HUES48 (cell line): ENCODE measurements at regions not wholly inside any gene's neighbourhood (a gene's known extent, or its start where the extent isn't known, plus 50 kb on each side); places are given as distances from the start of the nearest gene placed in this dataset.
"Not testable (repeated sequence)": the region's sequence is repeated elsewhere in the genome, so short reads cannot be mapped to it uniquely, and the experiment has no call there.

Experiments used
- H3K27ac ChIP-seq: one replicate; pipeline ENCODE4 v1.7.0; 2013; ENCODE audit warnings: low read depth, low read length, inconsistent platforms
- H3K27me3 ChIP-seq: 2 replicates; pipeline ENCODE4 v1.6.1; 2013; ENCODE audit warnings: mild to moderate bottlenecking, low read length; ENCODE audit not compliant: control insufficient read depth, insufficient read depth
- H3K36me3 ChIP-seq: 2 replicates; pipeline ENCODE4 v1.6.1; 2013; ENCODE audit warnings: low read length; ENCODE audit not compliant: control insufficient read depth, insufficient read depth
- H3K4me1 ChIP-seq: 2 replicates; pipeline ENCODE4 v1.6.1; 2013; ENCODE audit warnings: mild to moderate bottlenecking, low read length; ENCODE audit not compliant: control insufficient read depth, insufficient read depth
- H3K4me3 ChIP-seq: 2 replicates; pipeline ENCODE4 v1.5.1; 2013; ENCODE audit warnings: mild to moderate bottlenecking, low read depth, low read length
- H3K9ac ChIP-seq: 2 replicates; pipeline ENCODE4 v1.6.1; 2013; ENCODE audit warnings: mild to moderate bottlenecking, low read depth, low read length, moderate library complexity
- H3K9me3 ChIP-seq: 2 replicates; pipeline ENCODE4 v1.6.1; 2013; ENCODE audit warnings: low read length; ENCODE audit not compliant: control insufficient read depth, insufficient read depth

DNA sequence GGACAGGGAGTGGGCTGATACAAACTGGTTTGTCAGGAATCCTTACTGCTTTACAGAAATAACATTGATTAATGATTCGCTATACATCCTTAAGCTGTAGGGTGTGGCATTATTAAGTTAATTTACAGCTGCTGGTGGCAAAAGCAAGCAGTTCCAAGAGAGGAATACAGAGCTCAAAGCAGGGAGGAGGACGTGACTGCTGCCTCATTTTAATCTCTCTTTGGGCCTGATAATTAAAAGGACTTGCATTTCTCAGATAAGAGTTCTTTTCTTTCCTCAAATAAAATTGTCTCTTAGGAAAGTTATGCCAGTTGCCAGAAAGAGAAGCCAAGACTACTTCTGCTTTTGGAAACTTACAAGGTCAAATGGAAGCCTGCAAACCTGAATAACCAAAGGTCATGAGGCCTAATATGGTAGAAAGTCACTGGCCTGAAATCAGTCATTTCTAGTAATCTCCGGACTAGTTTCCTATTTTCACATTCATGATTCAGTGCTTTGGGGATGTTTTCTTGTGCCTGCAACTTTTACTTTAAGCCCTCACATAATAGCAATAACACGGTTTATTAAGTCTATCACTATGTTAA lies 426.2 kb upstream of the SPATA31A3 start:
- H3K4me1 ChIP-seq, H3K9me3 ChIP-seq, H3K36me3 ChIP-seq, H3K4me3 ChIP-seq, H3K27ac ChIP-seq, H3K9ac ChIP-seq, H3K27me3 ChIP-seq: not testable (repeated sequence)

DNA sequence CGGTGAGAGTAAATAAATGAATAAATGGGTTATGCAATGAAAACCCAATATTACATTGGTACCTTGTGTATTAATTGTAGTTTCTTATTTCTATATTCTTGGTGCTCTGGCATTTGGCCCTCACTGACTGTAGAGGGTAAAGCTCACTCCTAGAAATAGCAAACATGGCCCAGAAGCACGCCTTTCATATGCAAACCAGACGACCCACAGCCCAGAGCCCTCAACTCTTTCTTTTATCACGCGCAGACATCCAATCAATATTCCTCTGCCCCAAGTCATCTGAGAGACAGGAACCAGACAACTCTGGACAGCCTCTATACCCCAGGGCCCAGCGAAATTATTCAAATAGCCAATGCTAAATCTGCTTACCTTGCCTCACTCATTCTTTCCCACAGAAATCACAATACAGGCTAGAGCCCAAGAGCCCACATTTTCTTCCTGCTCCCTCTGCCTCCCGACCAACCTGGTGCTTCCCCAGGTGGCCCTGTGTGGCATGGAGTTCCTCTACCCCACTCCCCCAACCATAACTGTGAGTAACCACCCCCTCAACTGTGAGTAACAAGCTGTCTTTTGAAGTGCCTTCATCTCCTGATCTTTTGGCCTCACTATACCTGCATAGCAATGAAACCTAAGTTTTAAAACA lies 425.1 kb upstream of the SPATA31A3 start:
- H3K4me3 ChIP-seq, H3K36me3 ChIP-seq, H3K27ac ChIP-seq, H3K9me3 ChIP-seq, H3K9ac ChIP-seq, H3K4me1 ChIP-seq, H3K27me3 ChIP-seq: not testable (repeated sequence)

DNA sequence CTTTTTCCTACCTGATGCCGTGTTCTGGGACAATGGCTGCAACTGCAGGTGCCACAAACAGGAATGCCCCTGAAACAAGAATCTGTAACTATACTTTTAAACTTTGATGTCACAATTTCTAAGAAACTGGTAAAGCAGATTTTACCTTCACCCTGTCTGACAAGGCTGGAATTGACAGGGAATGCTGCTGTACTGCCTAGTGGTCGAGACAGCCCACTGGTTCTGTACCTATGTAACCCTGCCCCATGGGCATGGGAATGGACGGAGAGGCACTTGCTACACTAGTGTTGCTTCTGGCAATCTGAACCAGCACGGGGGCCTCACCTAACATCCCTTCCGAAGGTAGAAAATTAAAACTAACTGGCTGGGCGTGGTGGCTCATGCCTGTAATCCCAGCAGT lies 424.3 kb upstream of the SPATA31A3 start:
- not testable (repeated sequence) for H3K9me3 ChIP-seq, H3K27me3 ChIP-seq, H3K4me3 ChIP-seq, H3K4me1 ChIP-seq, H3K36me3 ChIP-seq, H3K27ac ChIP-seq, H3K9ac ChIP-seq

GRCh38 chr9:67410606-67411220 lies 418.4 kb upstream of the SPATA31A3 start:
- H3K27ac ChIP-seq, H3K27me3 ChIP-seq, H3K4me3 ChIP-seq, H3K4me1 ChIP-seq, H3K36me3 ChIP-seq, H3K9ac ChIP-seq, H3K9me3 ChIP-seq: not testable (repeated sequence)

DNA sequence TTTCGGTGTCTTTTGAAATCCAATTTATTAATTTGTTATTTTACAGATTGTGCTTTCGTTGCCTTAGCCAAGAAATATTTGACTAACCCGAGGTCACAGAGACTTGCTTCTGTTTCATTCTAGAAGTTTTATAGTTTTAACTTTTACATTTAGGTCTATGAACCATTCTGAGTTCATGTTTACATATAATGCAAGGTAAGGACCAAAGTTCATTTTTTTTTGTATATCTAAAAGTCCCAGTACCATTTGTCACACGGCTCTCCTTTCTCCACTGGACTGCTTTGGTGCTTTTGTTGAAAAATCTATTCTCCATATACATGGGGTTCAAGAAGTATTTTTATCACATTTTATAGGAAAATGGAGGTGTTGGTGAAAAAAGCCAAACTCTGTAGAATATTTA lies 411.4 kb upstream of the SPATA31A3 start:
- not testable (repeated sequence) for H3K4me1 ChIP-seq, H3K27me3 ChIP-seq, H3K27ac ChIP-seq, H3K4me3 ChIP-seq, H3K9ac ChIP-seq, H3K36me3 ChIP-seq, H3K9me3 ChIP-seq

DNA sequence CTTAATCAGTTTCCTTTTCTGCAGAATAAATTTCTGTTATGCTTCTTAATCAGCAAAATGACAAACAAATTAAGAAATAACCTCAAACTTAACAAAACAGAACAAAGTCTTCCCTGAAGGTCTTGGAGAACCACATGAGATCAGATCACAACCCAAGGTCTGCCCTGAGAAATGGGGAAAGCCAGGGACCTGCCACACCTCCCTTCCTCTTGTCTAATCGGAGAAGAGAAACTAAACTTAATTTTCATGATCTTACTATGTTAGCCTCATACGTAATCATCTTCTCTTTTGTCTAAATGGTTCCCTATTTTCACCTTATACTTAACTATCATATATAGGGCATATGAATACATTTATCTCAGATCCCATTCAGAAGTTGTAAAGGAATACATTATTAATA lies 405.4 kb upstream of the SPATA31A3 start:
- not testable (repeated sequence) for H3K9me3 ChIP-seq, H3K9ac ChIP-seq, H3K27ac ChIP-seq, H3K4me3 ChIP-seq, H3K36me3 ChIP-seq, H3K4me1 ChIP-seq, H3K27me3 ChIP-seq

DNA sequence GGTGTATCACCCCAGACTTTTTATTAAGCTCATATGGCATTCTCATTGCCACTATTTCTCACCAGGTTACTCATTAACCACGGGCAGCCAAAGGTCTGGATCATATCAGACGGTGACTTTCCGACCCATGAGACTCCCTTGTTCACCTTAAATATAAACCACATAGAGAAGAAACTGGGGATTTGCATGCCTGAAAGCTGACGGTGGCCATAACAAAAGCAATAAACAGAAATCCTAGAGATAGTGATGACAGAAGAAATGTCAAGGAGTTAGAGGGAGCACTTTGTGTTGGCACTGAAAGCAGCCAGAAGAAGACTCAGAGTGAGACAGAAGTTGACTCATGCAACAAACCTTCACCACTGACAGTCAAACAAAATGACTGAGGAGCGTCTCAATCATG lies 402.4 kb upstream of the SPATA31A3 start:
- not testable (repeated sequence) for H3K4me1 ChIP-seq, H3K27ac ChIP-seq, H3K36me3 ChIP-seq, H3K4me3 ChIP-seq, H3K9ac ChIP-seq, H3K27me3 ChIP-seq, H3K9me3 ChIP-seq

- not testable (repeated sequence) for H3K4me1 ChIP-seq, H3K36me3 ChIP-seq, H3K27ac ChIP-seq, H3K27me3 ChIP-seq, H3K9ac ChIP-seq, H3K4me3 ChIP-seq, H3K9me3 ChIP-seq
These were observed 401.7 kb upstream of the SPATA31A3 start for GRCh38 chr9:67394038-67394437.

DNA sequence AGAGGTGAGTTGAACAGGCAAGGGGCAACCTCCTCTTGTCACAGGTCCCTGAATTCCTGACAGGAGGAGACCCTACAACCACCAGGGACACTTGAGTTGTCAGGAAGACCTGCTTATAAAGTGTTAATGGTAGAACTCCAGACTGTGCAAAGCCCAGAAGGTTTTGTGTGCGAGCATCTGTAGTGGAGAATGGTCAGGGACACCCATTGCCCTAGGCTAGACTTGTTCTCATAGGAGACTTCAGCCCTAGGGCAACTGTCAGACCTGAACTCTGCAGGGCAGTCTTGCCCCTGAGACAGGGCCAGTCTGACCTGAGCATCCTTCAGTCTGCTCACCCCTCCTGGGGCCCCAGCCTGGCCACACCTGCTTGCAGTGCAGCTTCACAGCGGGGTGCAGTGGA lies 377.3 kb upstream of the SPATA31A3 start:
- H3K4me1 ChIP-seq, H3K9me3 ChIP-seq, H3K27me3 ChIP-seq, H3K4me3 ChIP-seq, H3K27ac ChIP-seq, H3K36me3 ChIP-seq, H3K9ac ChIP-seq: not testable (repeated sequence)

- not testable (repeated sequence) for H3K9ac ChIP-seq, H3K27me3 ChIP-seq, H3K36me3 ChIP-seq
These were observed 370.0 kb upstream of the SPATA31A3 start for GRCh38 chr9:67362325-67362724.

DNA sequence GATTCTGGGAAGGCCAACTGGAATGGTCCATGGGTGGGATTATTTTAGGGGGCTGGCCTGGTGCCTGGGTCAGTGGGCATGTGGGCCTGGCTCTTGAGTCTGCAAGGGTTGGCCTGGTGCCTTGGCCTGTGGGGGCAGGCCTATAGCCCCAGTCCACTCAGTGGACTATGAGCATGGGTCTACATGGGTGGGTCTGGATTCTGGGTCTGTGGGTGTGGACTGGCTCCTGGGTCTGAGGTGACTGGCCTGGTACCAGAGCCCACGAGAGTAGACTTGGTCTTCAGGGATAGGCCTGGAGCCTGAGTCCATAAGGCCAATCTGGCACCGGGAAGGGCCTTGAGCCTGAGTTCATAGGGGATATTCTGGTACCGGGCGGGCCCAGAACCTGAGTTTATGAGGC lies 361.6 kb upstream of the SPATA31A3 start:
- not testable (repeated sequence) for H3K27me3 ChIP-seq, H3K4me3 ChIP-seq, H3K9me3 ChIP-seq

More at GRCh38 chr9:67362325-67362724, 370.0 kb upstream of the SPATA31A3 start:
- H3K27ac ChIP-seq, H3K4me1 ChIP-seq, H3K4me3 ChIP-seq, H3K9me3 ChIP-seq: not testable (repeated sequence)

More for the DNA sequence above, 361.6 kb upstream of the SPATA31A3 start:
- not testable (repeated sequence) for H3K9ac ChIP-seq, H3K27ac ChIP-seq, H3K36me3 ChIP-seq, H3K4me1 ChIP-seq
